ENCODE measurements at regions not wholly inside any gene's neighbourhood (a gene's known extent, or its start where the extent isn't known, plus 50 kb on each side); places are given as distances from the start of the nearest gene placed in this dataset.

DNA sequence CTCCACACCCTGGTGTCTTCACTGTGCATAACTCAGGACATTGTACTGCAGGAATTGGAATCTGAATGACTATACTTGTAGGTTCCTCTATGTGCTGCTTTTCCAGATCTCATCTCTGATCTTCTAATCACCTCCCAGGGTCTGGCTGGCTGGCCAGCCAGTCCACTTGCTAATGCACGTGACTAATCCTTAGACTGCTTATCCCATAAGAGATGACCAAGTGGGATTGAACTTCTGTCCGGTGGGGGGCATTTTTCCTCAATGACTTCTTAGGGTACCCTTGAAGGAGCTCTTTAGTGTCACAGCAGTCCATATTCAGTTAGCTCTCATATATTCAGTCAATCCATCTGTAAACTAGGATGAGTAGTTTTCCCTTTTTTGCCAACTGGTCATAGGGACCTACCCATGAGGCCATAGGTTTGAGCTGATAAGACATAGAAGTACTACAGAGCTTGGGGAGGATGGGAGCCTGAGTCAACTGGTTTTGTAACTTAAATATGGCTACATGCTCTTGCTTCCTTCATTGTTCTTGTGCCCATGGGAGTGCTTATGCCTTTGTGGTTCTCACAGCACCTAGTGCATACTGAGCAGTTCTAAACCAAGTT is 71.9 kb upstream of the WDR1 start:
- no peaks in the 10 kb centered on the region for H3K4me1 ChIP-seq (ENCODE audit: insufficient read depth)
- H3K27ac ChIP-seq: no peak overlapping the region
- H3K36me3 ChIP-seq: no peaks in the 10 kb centered on the region
- no peak for DNase-seq
- TF ChIP-seq EP300 (IDR thresholded peaks at IDR 0.05): no peak
- TF ChIP-seq POLR2A (IDR thresholded peaks at IDR 0.05): no peak
- TF ChIP-seq, protein P1, sequence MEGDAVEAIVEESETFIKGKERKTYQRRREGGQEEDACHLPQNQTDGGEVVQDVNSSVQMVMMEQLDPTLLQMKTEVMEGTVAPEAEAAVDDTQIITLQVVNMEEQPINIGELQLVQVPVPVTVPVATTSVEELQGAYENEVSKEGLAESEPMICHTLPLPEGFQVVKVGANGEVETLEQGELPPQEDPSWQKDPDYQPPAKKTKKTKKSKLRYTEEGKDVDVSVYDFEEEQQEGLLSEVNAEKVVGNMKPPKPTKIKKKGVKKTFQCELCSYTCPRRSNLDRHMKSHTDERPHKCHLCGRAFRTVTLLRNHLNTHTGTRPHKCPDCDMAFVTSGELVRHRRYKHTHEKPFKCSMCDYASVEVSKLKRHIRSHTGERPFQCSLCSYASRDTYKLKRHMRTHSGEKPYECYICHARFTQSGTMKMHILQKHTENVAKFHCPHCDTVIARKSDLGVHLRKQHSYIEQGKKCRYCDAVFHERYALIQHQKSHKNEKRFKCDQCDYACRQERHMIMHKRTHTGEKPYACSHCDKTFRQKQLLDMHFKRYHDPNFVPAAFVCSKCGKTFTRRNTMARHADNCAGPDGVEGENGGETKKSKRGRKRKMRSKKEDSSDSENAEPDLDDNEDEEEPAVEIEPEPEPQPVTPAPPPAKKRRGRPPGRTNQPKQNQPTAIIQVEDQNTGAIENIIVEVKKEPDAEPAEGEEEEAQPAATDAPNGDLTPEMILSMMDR (IDR thresholded peaks at IDR 0.05): no peak
- H3K9me3 ChIP-seq: no peaks in the 10 kb centered on the region
- no peaks in the 10 kb centered on the region for H3K27me3 ChIP-seq
- no peak overlapping the region for H3K4me3 ChIP-seq
- intact Hi-C loops (cut with DNase I): no loop called here
- 81 to 96% (median 85%) methylated on average over 2 of the region's 2 CpGs for WGBS, 3 donors

DNA sequence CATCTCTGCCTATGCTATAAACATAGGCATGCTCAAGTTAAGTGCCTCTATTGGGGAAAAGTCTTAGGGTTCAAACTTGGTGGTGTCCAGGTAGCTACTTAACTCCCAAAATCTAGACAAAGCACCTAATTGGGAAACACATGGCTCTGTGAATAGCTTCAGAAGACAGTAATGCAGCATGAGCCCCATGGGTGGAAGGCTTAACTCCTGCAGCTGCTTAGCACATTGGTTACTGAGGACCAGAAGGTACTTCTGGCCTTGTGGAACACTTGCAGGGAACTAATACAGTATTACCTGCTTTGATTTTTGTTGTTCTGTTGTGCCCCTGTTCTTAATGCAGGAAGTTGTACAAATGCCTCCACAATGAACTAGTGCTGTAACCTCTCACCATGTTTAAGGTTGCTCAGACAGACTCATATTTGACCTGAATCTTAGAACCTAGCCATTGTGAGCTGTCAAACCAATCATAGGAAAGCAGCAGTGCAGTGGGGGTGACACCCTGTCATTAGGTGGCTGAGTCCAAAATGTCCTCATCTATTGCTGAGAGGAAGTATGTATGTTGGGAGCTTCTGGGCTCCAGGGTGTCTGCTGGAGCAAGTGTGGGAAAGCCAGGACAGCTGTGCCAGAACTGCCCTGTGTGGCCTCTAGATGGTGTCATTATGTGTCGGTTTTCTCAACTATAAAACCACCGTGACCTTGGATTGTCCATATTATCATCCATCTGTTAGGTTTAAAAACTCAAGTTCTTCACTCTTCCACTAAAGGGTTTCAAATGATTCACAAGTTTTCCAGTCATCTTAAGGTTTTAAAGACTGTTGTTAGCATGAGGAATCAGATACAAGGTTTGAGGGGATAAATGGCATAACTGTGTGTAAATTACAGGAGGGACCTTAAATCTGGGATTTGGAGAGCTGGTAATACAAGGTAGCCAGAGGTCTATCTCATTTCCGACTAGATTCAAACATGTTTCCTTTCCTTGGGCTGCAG is 69.9 kb upstream of the WDR1 start:
- TF ChIP-seq EP300 (IDR thresholded peaks at IDR 0.05): no peak
- TF ChIP-seq, protein P1 (IDR thresholded peaks at IDR 0.05): no peak
- TF ChIP-seq POLR2A (IDR thresholded peaks at IDR 0.05): no peak
- no peak overlapping the region for H3K4me3 ChIP-seq
- no peaks in the 10 kb centered on the region for H3K9me3 ChIP-seq
- intact Hi-C loops (cut with DNase I): no loop called here
- no peaks in the 10 kb centered on the region for H3K27me3 ChIP-seq
- no peaks in the 10 kb centered on the region for H3K4me1 ChIP-seq (ENCODE audit: insufficient read depth)
- WGBS, 3 donors: 11 to 34% (median 15%) methylated on average over 3 of the region's 3 CpGs
- no peak for DNase-seq
- no peak overlapping the region for H3K27ac ChIP-seq
- no peaks in the 10 kb centered on the region for H3K36me3 ChIP-seq

DNA sequence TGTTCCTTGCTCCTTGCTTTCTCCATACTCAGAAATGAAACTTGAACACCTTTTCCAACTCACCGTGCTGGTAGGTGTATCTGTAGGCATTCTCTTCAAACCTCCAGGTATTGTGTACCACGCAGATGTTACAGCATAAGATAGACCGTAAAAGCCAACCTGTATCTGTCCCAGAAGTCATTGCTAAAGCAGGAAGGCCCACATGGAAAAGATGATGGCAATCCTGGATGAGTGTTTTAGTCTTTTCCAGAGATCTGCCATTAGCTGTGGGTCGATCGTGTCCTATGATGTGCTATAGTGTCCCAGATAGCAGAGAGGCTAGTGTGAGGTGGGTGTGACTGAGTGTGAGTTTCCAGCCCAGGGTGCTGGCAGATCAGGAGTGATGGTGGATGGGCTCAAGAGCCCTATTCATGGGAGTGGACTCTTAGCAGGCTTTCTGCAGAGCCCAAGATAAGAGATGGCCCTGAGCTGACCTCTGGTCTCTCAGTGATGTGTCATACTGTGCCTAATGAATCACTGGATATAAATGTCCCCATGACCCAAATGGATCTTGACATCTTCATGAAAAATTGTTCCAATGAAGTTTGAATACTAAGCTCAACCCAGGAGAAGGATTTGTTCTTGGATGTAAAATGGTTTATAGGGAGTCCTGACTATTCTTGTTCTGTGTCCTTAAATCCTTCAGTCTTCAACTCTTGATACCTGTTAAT is 69.1 kb upstream of the WDR1 start:
- no peak for DNase-seq
- intact Hi-C loops (cut with DNase I): no loop called here

DNA sequence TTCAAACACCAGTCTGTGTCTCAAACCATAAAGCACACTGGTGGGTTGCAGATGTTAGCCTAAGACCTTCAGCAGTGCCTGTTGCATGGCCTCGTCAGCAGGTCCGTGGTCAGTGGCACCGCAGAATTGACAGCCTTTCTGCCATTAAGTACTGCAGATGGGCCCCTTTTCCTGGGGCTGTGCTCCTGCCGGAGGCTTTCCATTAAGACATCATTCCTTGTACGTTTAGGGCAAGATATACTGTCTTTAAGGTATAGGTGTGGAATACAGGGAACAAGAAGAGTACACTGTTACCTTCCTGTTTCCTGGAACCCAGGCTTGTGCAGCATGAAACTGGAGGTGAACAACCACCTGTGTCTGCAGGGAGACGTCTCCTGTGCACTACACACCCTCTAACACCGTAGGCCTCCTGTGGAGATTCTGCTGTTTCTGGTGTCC is 67.9 kb upstream of the WDR1 start:
- intact Hi-C loops (cut with DNase I): no loop called here
- H3K4me3 ChIP-seq: no peak overlapping the region
- H3K9me3 ChIP-seq: no peaks in the 10 kb centered on the region
- no peaks in the 10 kb centered on the region for H3K4me1 ChIP-seq (ENCODE audit: insufficient read depth)
- 71 to 78% (median 72%) methylated on average over 7 of the region's 7 CpGs for WGBS, 3 donors
- no peak for DNase-seq
- no peaks in the 10 kb centered on the region for H3K36me3 ChIP-seq
- no peaks in the 10 kb centered on the region for H3K27me3 ChIP-seq
- no peak overlapping the region for H3K27ac ChIP-seq
- TF ChIP-seq, protein P1 (IDR thresholded peaks at IDR 0.05): no peak
- no peak for TF ChIP-seq EP300 (IDR thresholded peaks at IDR 0.05)
- TF ChIP-seq POLR2A (IDR thresholded peaks at IDR 0.05): no peak

More for the DNA sequence above, 69.1 kb upstream of the WDR1 start:
- 84 to 85% (median 85%) methylated on average over 5 of the region's 5 CpGs for WGBS, 3 donors
- no peak for TF ChIP-seq POLR2A (IDR thresholded peaks at IDR 0.05)
- TF ChIP-seq, protein P1 (IDR thresholded peaks at IDR 0.05): no peak
- TF ChIP-seq EP300 (IDR thresholded peaks at IDR 0.05): no peak
- Histone ChIP-seq H3K9me3 (no peaks in the 10 kb centered on the region), H3K4me3 (no peak overlapping the region), H3K4me1 (ENCODE audit: insufficient read depth) (no peaks in the 10 kb centered on the region), H3K27me3 (no peaks in the 10 kb centered on the region), H3K27ac (no peak overlapping the region), H3K36me3 (no peaks in the 10 kb centered on the region)

Measured in ovary (tissue), 7 donors.